SK-N-SH treated with all-trans-retinoic acid at 6 μM for 48 hours (cell line): ENCODE measurements at regions not wholly inside any gene's neighbourhood (a gene's known extent, or its start where the extent isn't known, plus 50 kb on each side); places are given as distances from the start of the nearest gene placed in this dataset.

Source experiments
- ARNTL ChIP-seq: fragments of 450-650 bp; formaldehyde crosslinking; IDR thresholded peaks from 2 replicates; pipeline ENCODE4 v1.5.0; 2020; ENCODE audit warnings: low read depth, mild to moderate bottlenecking, moderate library complexity, borderline replicate concordance
- BACH2 ChIP-seq: fragments of 250-450 bp; sonication (Bioruptor Pico); IDR thresholded peaks from 2 replicates; pipeline ENCODE4 v1.9.0; 2021; ENCODE audit warnings: mild to moderate bottlenecking, borderline replicate concordance
- CREB5 ChIP-seq: fragments of 250-450 bp; sonication (Bioruptor Pico); IDR thresholded peaks from 2 replicates; pipeline ENCODE4 v1.5.1; 2020; ENCODE audit warnings: low read depth, mild to moderate bottlenecking, moderate library complexity
- CSRNP3 ChIP-seq: fragments of 250-450 bp; sonication (Bioruptor Pico); IDR thresholded peaks from 2 replicates; pipeline ENCODE4 v1.5.1; 2021; ENCODE audit warnings: mild to moderate bottlenecking, moderate library complexity
- OSR1 ChIP-seq: fragments of 250-450 bp; sonication (Bioruptor Pico); IDR thresholded peaks from 2 replicates; pipeline ENCODE4 v1.8.0; 2022; ENCODE audit warnings: moderate library complexity, mild to moderate bottlenecking, inconsistent platforms
- PATZ1 ChIP-seq: fragments of 250-450 bp; sonication (Bioruptor Pico); IDR thresholded peaks from 2 replicates; pipeline ENCODE4 v1.8.0; 2020; ENCODE audit warnings: mild to moderate bottlenecking, moderate library complexity, borderline replicate concordance
- PPARA ChIP-seq: fragments of 250-450 bp; sonication (Bioruptor Pico); IDR thresholded peaks from 2 replicates; pipeline ENCODE4 v1.5.0; 2020; ENCODE audit warnings: mild to moderate bottlenecking, borderline replicate concordance
- SNAI2 ChIP-seq: fragments of 250-450 bp; sonication (Bioruptor Pico); IDR thresholded peaks from 2 replicates; pipeline ENCODE4 v1.5.0; 2020; ENCODE audit warnings: mild to moderate bottlenecking, moderate library complexity
- TCF4 ChIP-seq: fragments of 250-450 bp; sonication (Bioruptor Pico); IDR thresholded peaks from 2 replicates; pipeline ENCODE4 v1.8.0; 2021; ENCODE audit warnings: mild to moderate bottlenecking, moderate library complexity, borderline replicate concordance
- ZC3H10 ChIP-seq: fragments of 250-450 bp; sonication (Bioruptor Pico); IDR thresholded peaks from 2 replicates; pipeline ENCODE4 v1.5.1; 2021; ENCODE audit warnings: mild to moderate bottlenecking, moderate library complexity
- ZFP3 ChIP-seq: fragments of 250-450 bp; sonication (Bioruptor Pico); IDR thresholded peaks from 2 replicates; pipeline ENCODE4 v1.5.0; 2020; ENCODE audit warnings: mild to moderate bottlenecking, moderate library complexity
- ZNF70 ChIP-seq: fragments of 450-650 bp; formaldehyde crosslinking; IDR thresholded peaks from 2 replicates; pipeline ENCODE4 v1.5.0; 2020; ENCODE audit warnings: mild to moderate bottlenecking, moderate library complexity

GRCh38 chr6:82484001-82484400 lies 120.4 kb downstream of the TPBG start:
- TF ChIP-seq PATZ1 (CRISPR knock-in tag), result no peak
- no peak for TF ChIP-seq CREB5 (CRISPR knock-in tag)
- no peak for TF ChIP-seq SNAI2
- no peak for TF ChIP-seq ZFP3 (CRISPR knock-in tag)
- TF ChIP-seq OSR1, result no peak
- no peak for TF ChIP-seq PPARA
- TF ChIP-seq CSRNP3, result no peak
- no peak for TF ChIP-seq ZC3H10 (CRISPR knock-in tag)
- no peak for TF ChIP-seq ARNTL (CRISPR knock-in tag)
- TF ChIP-seq BACH2 (CRISPR knock-in tag), result no peak
- no peak for TF ChIP-seq ZNF70
- no peak for TF ChIP-seq TCF4 (CRISPR knock-in tag)
